GM12878 (cell line): ENCODE measurements at regions not wholly inside any gene's neighbourhood (a gene's known extent, or its start where the extent isn't known, plus 50 kb on each side); places are given as distances from the start of the nearest gene placed in this dataset.

Experiments used
- CREB1 ChIP-seq: IDR thresholded peaks from 2 replicates; pipeline ENCODE4 v1.6.1; 2012; ENCODE audit warnings: low read depth, mild to moderate bottlenecking, inconsistent platforms
- CTCF ChIP-seq, 3 experiments: IDR thresholded peaks in 2 of 3; conservative IDR thresholded peaks in 1 of 3; 2 replicates each; pipeline ENCODE4 v1.5.1; 2011; ENCODE audit warnings: low read depth in 3 of 3, low read length in 3 of 3, mild to moderate bottlenecking in 3 of 3, control low read depth in 2 of 3, moderate library complexity in 2 of 3, inconsistent platforms in 1 of 3, mixed read lengths in 1 of 3; ENCODE audit not compliant: control insufficient read depth in 2 of 3, insufficient read depth in 1 of 3; ENCODE audit errors: extremely low read depth in 1 of 3
- EP300 ChIP-seq, 2 experiments: fragments of 150-350 bp in 1 of 2; IDR thresholded peaks; 2 replicates each; pipeline ENCODE4 v1.6.1; 2011 to 2012; ENCODE audit warnings: low read depth in 2 of 2, low read length in 2 of 2, borderline replicate concordance in 1 of 2, improper control_type of control experiment in 1 of 2, inconsistent platforms in 1 of 2; ENCODE audit not compliant: control insufficient read depth in 1 of 2
- GABPA ChIP-seq: IDR thresholded peaks from 2 replicates; pipeline ENCODE4 v1.6.1; 2014; ENCODE audit warnings: antibody characterized with exemption, low read depth, mild to moderate bottlenecking, inconsistent platforms
- HDAC6 ChIP-seq: fragments of 200-600 bp; sonication (generic); IDR thresholded peaks from one replicate; pipeline ENCODE4 v1.8.0; 2017; ENCODE audit warnings: antibody characterized with exemption; ENCODE audit not compliant: unreplicated experiment
- HDGF ChIP-seq: fragments of 450-650 bp; IDR thresholded peaks from 2 replicates; pipeline ENCODE4 v1.6.1; 2016; ENCODE audit warnings: antibody characterized with exemption
- MYC ChIP-seq: IDR thresholded peaks from 2 replicates; pipeline ENCODE4 v1.6.1; 2011; ENCODE audit warnings: mild to moderate bottlenecking, low read length, moderate library complexity, inconsistent platforms; ENCODE audit not compliant: insufficient read depth, insufficient replicate concordance, insufficient read length, severe bottlenecking
- REST ChIP-seq: IDR thresholded peaks from 2 replicates; pipeline ENCODE4 v1.6.1; 2012; ENCODE audit warnings: mild to moderate bottlenecking, low read depth, low read length
- SRF ChIP-seq, 2 experiments: IDR thresholded peaks; 2 replicates each; pipeline ENCODE4 v1.6.1; 2011; ENCODE audit warnings: low read depth in 2 of 2, low read length in 2 of 2, mild to moderate bottlenecking in 1 of 2, moderate library complexity in 1 of 2

GRCh38 chr14:94691660-94692034 lies 78.3 kb downstream of the GSC start:
- TF ChIP-seq CREB1 (no peak), REST (no peak), CTCF (IDR thresholded peaks at IDR 0.05 in 2 of 3, conservative IDR thresholded peaks at IDR 0.05 in 1 of 3; ENCODE audit: control insufficient read depth in 2 of 3, extremely low read depth in 1 of 3, insufficient read depth in 1 of 3, low read depth in 3 of 3, low read length in 3 of 3) (no peak), EP300 (IDR thresholded peaks at IDR 0.05; ENCODE audit: borderline replicate concordance in 1 of 2, control insufficient read depth in 1 of 2, low read depth in 2 of 2, low read length in 2 of 2) (no peak), MYC (no peak), GABPA (no peak), HDAC6 (no peak), HDGF (no peak), SRF (IDR thresholded peaks at IDR 0.05; ENCODE audit: low read depth in 2 of 2, low read length in 2 of 2) (no peak)
